Loucy (cell line): ENCODE measurements at regions not wholly inside any gene's neighbourhood (a gene's known extent, or its start where the extent isn't known, plus 50 kb on each side); places are given as distances from the start of the nearest gene placed in this dataset.

Experiments
- H2AFZ ChIP-seq: fragments of 200-600 bp; sonication (generic); 2 replicates; pipeline ENCODE4 v1.6.0; 2016; ENCODE audit warnings: antibody characterized with exemption, mild to moderate bottlenecking, low read length, moderate library complexity
- H3F3A ChIP-seq: fragments of 200-600 bp; 2 replicates; pipeline ENCODE4 v1.6.0; 2016; ENCODE audit warnings: antibody characterized with exemption, low read depth, mild to moderate bottlenecking
- H3K27me3 ChIP-seq: fragments of 200-600 bp; sonication (generic); 2 replicates; pipeline ENCODE4 v1.6.1; 2014; ENCODE audit warnings: low read length, mild to moderate bottlenecking; ENCODE audit not compliant: insufficient read depth, poor library complexity, severe bottlenecking
- H3K36me3 ChIP-seq: fragments of 200-600 bp; sonication (generic); 2 replicates; pipeline ENCODE4 v1.6.1; 2016; ENCODE audit warnings: low read length; ENCODE audit not compliant: insufficient read depth
- H3K4me1 ChIP-seq: fragments of 200-600 bp; sonication (generic); 2 replicates; pipeline ENCODE4 v1.5.1; 2014; ENCODE audit warnings: low read length, mild to moderate bottlenecking; ENCODE audit not compliant: insufficient read depth, poor library complexity, severe bottlenecking
- H3K4me2 ChIP-seq: fragments of 200-600 bp; sonication (generic); 2 replicates; pipeline ENCODE4 v1.6.0; 2014; ENCODE audit warnings: antibody characterized with exemption, low read length, low read depth, mild to moderate bottlenecking; ENCODE audit not compliant: poor library complexity, severe bottlenecking
- H3K4me3 ChIP-seq: fragments of 200-600 bp; sonication (generic); 2 replicates; pipeline ENCODE4 v1.5.1; 2014; ENCODE audit warnings: low read length, mild to moderate bottlenecking, mixed read lengths; ENCODE audit not compliant: poor library complexity, severe bottlenecking
- H3K79me2 ChIP-seq: fragments of 200-600 bp; sonication (generic); 2 replicates; pipeline ENCODE4 v1.6.1; 2014; ENCODE audit warnings: low read length; ENCODE audit not compliant: insufficient read depth
- H3K9ac ChIP-seq: fragments of 200-600 bp; sonication (generic); 2 replicates; pipeline ENCODE4 v1.6.0; 2014; ENCODE audit warnings: mild to moderate bottlenecking, low read depth, low read length, moderate library complexity; ENCODE audit not compliant: poor library complexity, severe bottlenecking
- H3K9me2 ChIP-seq: fragments of 200-600 bp; sonication (generic); replicated peaks from 2 replicates; pipeline ENCODE4 v1.6.1; 2016; ENCODE audit warnings: low read depth, low read length, mixed read lengths
- H3K9me3 ChIP-seq: fragments of 200-600 bp; sonication (generic); 2 replicates; pipeline ENCODE4 v1.6.1; 2014; ENCODE audit warnings: mild to moderate bottlenecking, antibody characterized with exemption, low read length, low read depth; ENCODE audit not compliant: insufficient read depth
- H4K20me1 ChIP-seq: fragments of 200-600 bp; sonication (generic); 2 replicates; pipeline ENCODE4 v1.6.0; 2014; ENCODE audit warnings: antibody characterized with exemption, low read length, mild to moderate bottlenecking; ENCODE audit not compliant: insufficient read depth, poor library complexity, severe bottlenecking
- EZH2phosphoT487 ChIP-seq: fragments of 200-600 bp; IDR thresholded peaks from 2 replicates; pipeline ENCODE4 v1.6.1; 2018; ENCODE audit warnings: antibody characterized with exemption, mild to moderate bottlenecking, moderate library complexity, borderline replicate concordance
- TF ChIP-seq, protein P1 (sequence below): fragments of 200-600 bp; sonication (generic); conservative IDR thresholded peaks from 2 replicates; pipeline ENCODE4 v1.5.1; 2014; ENCODE audit warnings: mild to moderate bottlenecking, antibody characterized with exemption, low read length

DNA sequence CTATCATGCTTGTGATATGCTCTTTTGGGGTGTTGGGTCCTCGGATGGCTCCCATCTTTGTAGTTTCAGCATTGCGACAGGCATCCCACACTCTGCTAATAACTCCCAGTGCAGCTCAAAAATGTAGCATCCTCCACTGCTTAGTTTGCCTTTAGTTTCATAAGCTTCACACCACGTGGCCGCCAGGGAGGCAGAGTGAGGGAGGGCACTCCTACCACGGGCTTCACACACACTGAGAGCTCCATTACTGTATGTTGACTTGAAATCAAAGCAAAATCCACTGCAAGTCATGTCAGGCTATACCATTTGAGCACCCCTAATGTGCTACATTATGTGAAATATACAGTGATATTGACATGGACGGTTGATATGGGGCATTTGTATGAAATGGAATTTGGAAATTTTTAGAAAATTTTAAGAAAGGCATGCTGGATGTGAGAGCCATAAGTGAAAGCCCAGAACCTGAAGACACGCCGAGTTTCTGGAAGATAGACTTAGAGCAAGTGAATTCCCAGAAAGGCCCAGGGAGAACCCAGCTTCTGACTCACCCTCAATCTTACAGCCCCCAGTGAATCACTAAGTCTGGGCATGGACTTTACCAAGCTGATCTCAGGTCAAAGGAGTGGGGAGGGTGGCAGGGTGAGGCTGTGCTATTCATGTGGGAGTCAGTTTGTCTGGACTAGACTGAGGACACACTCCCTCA is 94.1 kb downstream of the HSPH1 start:
- no peaks in the 10 kb centered on the region for H3K79me2 ChIP-seq
- H2AFZ ChIP-seq = no peak overlapping the region
- no peak overlapping the region for H3K4me3 ChIP-seq
- H3K9me3 ChIP-seq = no peaks in the 10 kb centered on the region
- TF ChIP-seq, protein P1, sequence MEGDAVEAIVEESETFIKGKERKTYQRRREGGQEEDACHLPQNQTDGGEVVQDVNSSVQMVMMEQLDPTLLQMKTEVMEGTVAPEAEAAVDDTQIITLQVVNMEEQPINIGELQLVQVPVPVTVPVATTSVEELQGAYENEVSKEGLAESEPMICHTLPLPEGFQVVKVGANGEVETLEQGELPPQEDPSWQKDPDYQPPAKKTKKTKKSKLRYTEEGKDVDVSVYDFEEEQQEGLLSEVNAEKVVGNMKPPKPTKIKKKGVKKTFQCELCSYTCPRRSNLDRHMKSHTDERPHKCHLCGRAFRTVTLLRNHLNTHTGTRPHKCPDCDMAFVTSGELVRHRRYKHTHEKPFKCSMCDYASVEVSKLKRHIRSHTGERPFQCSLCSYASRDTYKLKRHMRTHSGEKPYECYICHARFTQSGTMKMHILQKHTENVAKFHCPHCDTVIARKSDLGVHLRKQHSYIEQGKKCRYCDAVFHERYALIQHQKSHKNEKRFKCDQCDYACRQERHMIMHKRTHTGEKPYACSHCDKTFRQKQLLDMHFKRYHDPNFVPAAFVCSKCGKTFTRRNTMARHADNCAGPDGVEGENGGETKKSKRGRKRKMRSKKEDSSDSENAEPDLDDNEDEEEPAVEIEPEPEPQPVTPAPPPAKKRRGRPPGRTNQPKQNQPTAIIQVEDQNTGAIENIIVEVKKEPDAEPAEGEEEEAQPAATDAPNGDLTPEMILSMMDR = no peak
- TF ChIP-seq EZH2phosphoT487 = no peak
- no peak overlapping the region for H3K9ac ChIP-seq
- no peaks in the 10 kb centered on the region for H3F3A ChIP-seq
- no peaks in the 10 kb centered on the region for H3K36me3 ChIP-seq
- no peaks in the 10 kb centered on the region for H3K27me3 ChIP-seq
- H3K4me1 ChIP-seq = no peaks in the 10 kb centered on the region
- no peaks in the 10 kb centered on the region for H3K9me2 ChIP-seq
- no peak overlapping the region for H3K4me2 ChIP-seq
- no peaks in the 10 kb centered on the region for H4K20me1 ChIP-seq

GRCh38 chr13:31064636-31065035 is 97.1 kb downstream of the HSPH1 start:
- Histone ChIP-seq H3K36me3 (no peaks in the 10 kb centered on the region), H4K20me1 (no peaks in the 10 kb centered on the region), H3F3A (no peaks in the 10 kb centered on the region), H3K9me3 (no peaks in the 10 kb centered on the region), H3K79me2 (no peaks in the 10 kb centered on the region), H3K4me2 (no peak overlapping the region), H3K4me3 (no peak overlapping the region), H3K27me3 (no peaks in the 10 kb centered on the region), H3K9me2 (no peaks in the 10 kb centered on the region), H3K9ac (no peak overlapping the region), H2AFZ (no peak overlapping the region), H3K4me1 (no peaks in the 10 kb centered on the region)
- no peak for TF ChIP-seq EZH2phosphoT487
- TF ChIP-seq, protein P1 = no peak

- TF ChIP-seq EZH2phosphoT487 = no peak
- Histone ChIP-seq H3K9ac (no peak overlapping the region), H3K9me3 (no peaks in the 10 kb centered on the region), H3K4me1 (no peaks in the 10 kb centered on the region), H4K20me1 (no peaks in the 10 kb centered on the region), H3K27me3 (no peaks in the 10 kb centered on the region), H3K4me3 (no peak overlapping the region), H3K79me2 (no peaks in the 10 kb centered on the region), H3K9me2 (no peaks in the 10 kb centered on the region), H3K36me3 (no peaks in the 10 kb centered on the region), H3K4me2 (no peak overlapping the region), H3F3A (no peaks in the 10 kb centered on the region), H2AFZ (no peak overlapping the region)
Observed at GRCh38 chr13:31063772-31064171, 97.9 kb downstream of the HSPH1 start.

DNA sequence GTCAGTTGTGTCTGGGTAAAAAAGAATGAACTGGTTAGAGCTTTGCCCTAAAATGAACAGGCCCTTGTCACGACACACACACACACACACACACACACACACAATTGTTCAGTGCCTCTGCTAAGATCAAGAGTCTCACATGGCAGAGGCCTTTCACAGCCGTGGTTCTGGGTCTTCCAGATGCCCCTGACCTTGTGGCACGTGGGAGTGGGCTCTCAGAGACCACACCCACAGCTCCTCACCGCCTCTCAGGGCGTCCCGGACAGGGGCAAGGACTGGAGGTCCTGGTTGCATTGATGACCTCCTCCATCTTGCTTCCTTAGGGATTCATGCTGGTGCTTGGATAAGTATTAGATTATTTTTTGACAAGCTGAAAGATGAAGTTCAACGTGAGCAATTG is 101.0 kb downstream of the HSPH1 start:
- H2AFZ ChIP-seq = no peak overlapping the region

More for the DNA sequence above, 101.0 kb downstream of the HSPH1 start:
- Histone ChIP-seq H3K4me3 (no peak overlapping the region), H3K4me1 (no peaks in the 10 kb centered on the region), H3K9me2 (no peaks in the 10 kb centered on the region), H3K9me3 (no peaks in the 10 kb centered on the region), H3K4me2 (no peak overlapping the region), H3K79me2 (no peaks in the 10 kb centered on the region), H3K27me3 (no peaks in the 10 kb centered on the region), H3K36me3 (no peaks in the 10 kb centered on the region), H3F3A (no peaks in the 10 kb centered on the region), H3K9ac (no peak overlapping the region), H4K20me1 (no peaks in the 10 kb centered on the region)
- TF ChIP-seq, protein P1 = no peak
- TF ChIP-seq EZH2phosphoT487 = no peak
